T-helper 1 cell (primary cell): ENCODE measurements at regions not wholly inside any gene's neighbourhood (a gene's known extent, or its start where the extent isn't known, plus 50 kb on each side); places are given as distances from the start of the nearest gene placed in this dataset.
"Not testable (repeated sequence)": the region's sequence is repeated elsewhere in the genome, so short reads cannot be mapped to it uniquely, and the experiment has no call there.

Experiments used
- DNase-seq, 5 donors: peaks; one replicate each; pipeline ENCODE4 v3.0.0-alpha.2; 2012 to 2020

DNA sequence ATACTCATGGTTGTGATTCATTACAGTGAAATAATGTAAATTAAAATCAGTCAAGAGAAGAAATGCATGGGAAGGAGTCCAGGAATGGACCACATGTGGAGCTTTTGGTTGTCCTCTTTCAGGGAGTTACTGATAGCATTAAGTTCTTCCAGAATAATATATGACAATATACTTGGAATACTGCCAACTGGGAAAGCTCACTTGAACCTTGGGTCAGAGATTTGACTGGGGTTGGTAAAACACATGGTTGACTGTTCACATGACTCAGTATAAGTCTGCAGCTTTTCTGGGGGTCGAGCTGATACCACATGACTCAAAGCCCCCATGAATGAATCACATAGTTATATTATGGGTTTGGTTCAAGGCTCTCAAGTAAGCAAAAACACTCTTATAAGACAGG is 1109.0 kb upstream of the CHAC2 start:
- DNase-seq: no peak

DNA sequence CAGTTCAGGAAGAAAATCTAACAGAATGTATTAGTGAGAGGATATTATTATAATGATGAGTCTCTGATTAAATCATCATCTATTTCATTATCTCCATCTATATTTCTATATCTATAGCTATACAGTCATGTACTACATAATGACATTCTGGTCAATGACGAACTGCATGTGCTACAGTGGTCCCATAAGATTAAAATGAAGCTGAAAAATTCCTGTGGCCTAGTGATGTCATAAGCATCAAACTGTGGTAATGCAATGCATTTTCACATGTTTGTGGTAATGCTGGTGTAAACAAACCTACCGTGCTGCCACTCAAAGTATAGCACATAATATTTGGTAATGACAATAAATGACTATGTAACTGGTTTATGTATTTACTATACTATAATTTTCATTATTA is 1127.9 kb upstream of the CHAC2 start:
- no peak for DNase-seq

GRCh38 chr2:52632543-52632942 is 1135.1 kb upstream of the CHAC2 start:
- DNase-seq: no peak

GRCh38 chr2:52629944-52630343 is 1137.7 kb upstream of the CHAC2 start:
- no peak for DNase-seq

DNA sequence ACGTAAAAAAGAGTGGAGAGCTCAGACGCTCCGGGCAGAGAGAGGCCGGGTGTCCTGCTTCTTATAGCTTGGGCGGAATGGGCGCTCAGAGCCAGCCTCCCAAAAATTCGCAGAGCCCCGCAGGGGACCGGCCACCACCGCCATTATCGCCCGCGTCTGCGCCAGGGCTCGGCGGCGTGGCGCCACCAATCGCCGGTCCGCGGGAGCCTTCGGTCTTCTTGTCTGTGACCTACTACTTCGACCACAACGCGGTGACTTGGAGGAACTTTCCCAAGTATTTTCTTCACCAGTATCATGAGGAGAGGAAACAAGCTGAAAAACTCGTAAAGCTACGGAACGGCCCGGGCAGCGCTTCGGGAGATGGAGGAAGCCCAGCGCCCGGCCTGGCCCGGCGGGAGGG is 1138.1 kb upstream of the CHAC2 start:
- no peak for DNase-seq

- no peak for DNase-seq
Measured at GRCh38 chr2:52622266-52622665, 1145.3 kb upstream of the CHAC2 start.

GRCh38 chr2:52613064-52613463 is 1154.5 kb upstream of the CHAC2 start:
- no peak for DNase-seq

- DNase-seq: no peak
Measured at GRCh38 chr2:52611759-52612158, 1155.8 kb upstream of the CHAC2 start.

- no peak for DNase-seq
Measured at GRCh38 chr2:52608030-52608429, 1159.6 kb upstream of the CHAC2 start.

DNA sequence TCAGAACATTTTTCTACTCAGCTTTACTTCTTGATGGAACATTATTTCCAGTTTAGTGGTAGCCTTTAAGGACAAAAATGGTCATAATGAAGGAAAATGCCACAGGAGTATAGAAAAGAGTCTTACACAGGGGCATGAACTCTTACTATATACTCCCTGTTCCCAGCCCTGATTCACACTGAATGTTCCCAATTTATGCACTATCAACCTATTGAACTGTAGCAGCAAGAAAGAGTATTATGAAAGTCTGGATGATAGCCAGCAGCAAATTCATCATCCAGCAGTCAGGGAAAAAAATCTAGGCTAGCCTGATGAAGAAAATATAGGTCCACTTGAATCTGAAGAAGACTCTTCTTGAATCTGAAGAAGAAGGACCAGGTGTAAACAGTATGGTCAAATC is 1170.3 kb upstream of the CHAC2 start:
- DNase-seq: no peak

- DNase-seq: no peak
Measured at GRCh38 chr2:52594026-52594425, 1173.6 kb upstream of the CHAC2 start.

- DNase-seq: not testable (repeated sequence)
Measured at GRCh38 chr2:52584071-52584470, 1183.5 kb upstream of the CHAC2 start.

DNA sequence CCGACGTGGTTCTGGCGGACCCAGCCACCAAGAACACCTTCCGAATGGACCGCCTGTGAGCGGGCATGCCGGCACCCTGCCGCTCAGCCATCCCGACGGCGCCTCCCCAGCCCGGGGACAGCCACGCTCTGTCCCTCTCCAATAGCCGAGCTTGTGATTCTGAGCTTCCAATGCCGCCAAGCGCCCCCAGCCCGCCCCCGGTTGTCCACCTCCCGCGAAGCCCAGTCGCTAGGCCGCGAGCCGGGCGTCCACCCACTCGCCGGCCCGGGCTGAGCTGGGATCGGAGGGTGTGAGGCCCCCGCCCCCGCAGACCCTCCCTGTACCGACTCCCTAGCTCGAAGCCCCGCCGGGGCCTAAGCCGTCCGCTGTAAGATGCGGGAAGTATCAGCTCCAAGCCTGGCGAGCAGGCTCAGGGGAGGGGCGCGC is 1195.1 kb upstream of the CHAC2 start:
- peak in 1 of 5 donors; percentile 4 for DNase-seq

GRCh38 chr2:52571380-52572347 is 1195.9 kb upstream of the CHAC2 start:
- no peak for DNase-seq

DNA sequence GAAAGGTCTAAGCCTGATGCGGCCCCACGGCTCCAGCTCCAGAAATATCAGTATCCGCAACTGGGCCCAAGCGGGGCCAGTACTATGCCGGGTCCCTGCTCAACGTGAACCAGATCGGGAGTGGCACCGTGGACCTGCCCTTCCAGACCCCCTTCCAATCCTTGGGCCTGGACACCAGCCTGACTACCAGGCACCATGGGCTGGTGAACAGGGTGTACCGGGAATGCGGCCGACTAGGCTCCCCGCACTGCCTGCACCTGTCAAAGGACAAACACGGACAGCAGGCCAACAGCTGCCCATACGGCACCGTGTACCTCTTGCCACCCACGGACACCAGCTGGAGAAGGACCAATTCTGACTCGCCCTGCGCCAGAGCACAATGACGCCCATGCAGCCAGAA is 1196.9 kb upstream of the CHAC2 start:
- no peak for DNase-seq

- no peak for DNase-seq
Measured at GRCh38 chr2:52563151-52563550, 1204.5 kb upstream of the CHAC2 start.

- DNase-seq: no peak
Measured at GRCh38 chr2:52558265-52558664, 1209.3 kb upstream of the CHAC2 start.

- DNase-seq: no peak
Measured at GRCh38 chr2:52542297-52542696, 1225.3 kb upstream of the CHAC2 start.

GRCh38 chr2:52539026-52539970 is 1228.3 kb upstream of the CHAC2 start:
- no peak for DNase-seq

GRCh38 chr2:52537588-52537987 is 1230.0 kb upstream of the CHAC2 start:
- DNase-seq: no peak

DNA sequence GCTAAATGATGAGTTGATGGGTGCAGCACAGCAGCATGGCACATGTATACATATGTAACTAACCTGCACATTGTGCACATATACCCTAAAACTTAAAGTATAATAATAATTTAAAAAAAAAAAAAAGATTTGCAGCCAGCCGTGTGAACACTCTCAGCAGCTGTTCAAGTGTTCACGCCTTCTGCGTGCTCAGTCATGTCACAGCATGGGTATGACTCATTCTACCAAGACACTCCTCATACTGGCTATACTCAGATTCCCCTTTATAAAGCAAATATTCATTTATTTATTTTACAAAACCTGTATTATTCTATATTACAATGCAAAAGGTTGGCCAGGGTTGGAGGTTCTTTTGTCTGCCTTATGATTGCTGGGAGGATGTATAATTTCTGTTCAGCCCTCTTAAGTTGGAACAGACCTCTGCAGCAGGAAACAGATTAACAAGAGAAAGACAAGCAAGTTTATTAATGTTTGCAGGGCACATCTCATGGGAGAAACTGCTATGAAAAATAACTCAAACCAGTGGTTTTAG is 1230.6 kb upstream of the CHAC2 start:
- no peak for DNase-seq

DNA sequence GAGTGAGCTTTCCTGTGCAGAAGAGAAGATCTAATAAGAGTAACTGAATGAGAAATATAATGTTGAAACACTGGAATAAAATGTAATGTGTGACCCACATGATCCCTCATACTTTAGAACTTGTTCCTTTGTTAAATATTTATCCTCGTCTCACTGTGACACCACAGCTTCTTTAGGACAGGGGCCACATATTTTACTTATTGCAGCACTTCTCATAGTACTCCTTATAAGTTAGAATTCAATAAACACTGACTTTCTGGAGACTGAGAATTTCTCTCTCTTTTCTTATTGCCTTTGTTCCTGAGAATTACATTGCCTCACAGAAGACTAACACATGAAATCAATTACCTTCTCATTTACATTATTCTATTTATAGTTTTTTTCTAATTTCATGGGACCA is 1234.6 kb upstream of the CHAC2 start:
- no peak for DNase-seq

GRCh38 chr2:52526735-52527134 is 1240.9 kb upstream of the CHAC2 start:
- DNase-seq: no peak
